SKM-1 treated with dmso at 0.1 percent for 144 hours (cell line): ENCODE measurements at regions not wholly inside any gene's neighbourhood (a gene's known extent, or its start where the extent isn't known, plus 50 kb on each side); places are given as distances from the start of the nearest gene placed in this dataset.

ENCODE experiments used
- DNase-seq: peaks from one replicate; lab custom pipeline; 2025; ENCODE audit not compliant: unreplicated experiment; lab: John Stamatoyannopoulos, UW

DNA sequence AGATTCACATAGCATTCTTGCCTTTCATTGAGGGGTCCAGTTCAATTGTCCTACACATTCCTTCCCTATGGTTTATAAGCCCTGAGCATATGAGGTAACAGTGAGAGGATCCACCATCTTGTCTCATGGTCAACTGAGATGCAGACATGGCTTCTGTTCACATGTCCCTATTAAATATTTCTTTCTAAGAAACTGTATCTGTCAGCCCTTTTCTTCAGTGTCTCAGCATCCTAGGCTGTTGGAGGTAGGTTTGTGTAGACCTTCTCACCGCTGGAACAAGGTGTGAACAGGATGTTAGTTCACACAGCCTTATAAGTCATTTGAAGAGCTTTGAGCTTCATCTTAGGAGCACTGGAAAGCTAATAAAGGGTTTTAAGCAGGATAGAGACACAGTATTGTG is 110.3 kb upstream of the EDNRB start:
- DNase-seq: no peak

DNA sequence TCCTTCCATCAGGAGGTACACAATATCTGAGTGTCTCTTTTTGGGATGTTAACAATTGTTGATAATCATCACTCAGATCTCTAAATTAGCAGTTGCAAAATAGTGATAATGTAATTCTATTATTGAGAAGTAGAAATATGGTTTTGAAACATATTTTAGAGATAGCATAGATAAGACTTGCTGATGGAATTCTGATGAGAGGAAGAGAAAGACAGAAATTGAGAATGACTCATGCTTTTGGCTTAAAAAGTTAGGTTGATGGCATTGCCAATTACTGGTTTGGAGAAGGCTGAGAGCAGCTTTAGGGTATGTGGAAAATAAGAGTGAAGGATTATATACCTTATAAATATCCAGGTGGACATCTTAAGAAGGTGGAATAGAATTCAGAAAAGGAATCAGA is 106.4 kb upstream of the EDNRB start:
- DNase-seq: no peak

DNA sequence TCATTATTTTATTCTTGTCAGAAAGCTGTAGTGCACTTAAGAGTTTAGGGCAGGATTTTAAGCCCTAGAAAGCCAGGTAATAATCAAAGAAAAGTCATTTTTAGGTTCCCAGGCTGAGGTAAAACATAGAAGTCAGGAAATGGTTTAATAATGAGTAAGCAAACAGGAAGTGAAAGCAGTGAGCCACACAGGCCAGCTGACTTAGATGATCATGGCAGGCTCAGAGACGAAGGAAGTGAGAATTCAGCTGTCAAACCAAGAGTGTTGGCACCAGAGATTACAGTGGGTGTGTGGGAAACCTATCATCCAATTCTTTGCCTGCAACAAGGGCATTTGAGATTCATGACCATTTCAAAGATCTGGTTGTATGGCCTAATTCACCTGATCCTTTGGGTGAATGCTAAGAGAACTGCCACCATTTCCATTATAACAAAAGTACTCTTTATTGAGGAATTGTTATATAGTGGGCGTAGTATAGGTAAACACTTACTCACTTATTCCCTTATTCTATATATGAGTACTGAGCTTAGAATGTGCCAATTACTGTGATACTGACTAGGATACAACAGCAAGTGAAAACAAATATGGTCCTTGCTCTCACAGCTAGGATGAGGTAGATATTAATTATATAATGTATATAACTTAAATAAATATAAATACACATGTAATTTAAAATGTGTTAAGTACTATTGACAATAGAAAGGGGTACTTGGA is 103.7 kb upstream of the EDNRB start:
- peak; percentile 79 for DNase-seq

DNA sequence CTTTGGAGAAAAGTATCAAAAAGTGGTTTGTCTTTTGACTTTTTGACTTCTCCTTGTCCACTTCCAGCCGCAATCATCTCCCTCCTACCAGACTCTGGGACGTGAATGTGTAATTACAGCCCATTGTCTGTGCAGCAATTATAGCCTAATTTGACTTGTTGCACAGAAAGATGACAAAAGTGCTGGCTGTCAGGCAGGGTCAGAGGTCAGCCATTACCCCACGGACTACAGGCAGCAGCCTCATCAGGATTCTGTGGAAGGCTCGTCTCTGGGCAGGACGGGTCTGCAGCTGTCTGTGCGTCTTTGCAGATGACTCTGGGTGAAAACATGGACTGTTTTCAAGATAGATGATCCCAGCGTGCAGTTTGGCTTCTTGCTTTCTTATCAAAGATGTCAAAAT is 102.2 kb upstream of the EDNRB start:
- DNase-seq: no peak

DNA sequence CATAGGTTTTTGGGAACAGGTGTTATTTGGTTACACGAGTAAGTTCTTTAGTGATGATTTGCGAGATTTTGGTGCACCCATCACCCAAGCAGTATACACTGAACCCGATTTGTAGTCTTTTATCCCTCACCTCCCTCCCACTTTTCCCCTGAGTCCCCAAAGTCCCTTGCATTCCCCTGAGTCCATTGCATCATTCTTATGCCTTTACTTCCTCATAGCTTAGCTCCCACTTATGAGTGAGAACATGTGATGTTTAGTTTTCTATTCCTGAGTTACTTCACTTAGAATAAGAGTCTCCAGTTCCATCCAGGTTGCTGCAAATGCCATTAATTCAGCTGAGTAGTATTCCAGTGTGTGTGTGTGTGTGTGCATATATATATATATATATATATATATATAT is 97.2 kb upstream of the EDNRB start:
- peak; percentile 24 for DNase-seq

DNA sequence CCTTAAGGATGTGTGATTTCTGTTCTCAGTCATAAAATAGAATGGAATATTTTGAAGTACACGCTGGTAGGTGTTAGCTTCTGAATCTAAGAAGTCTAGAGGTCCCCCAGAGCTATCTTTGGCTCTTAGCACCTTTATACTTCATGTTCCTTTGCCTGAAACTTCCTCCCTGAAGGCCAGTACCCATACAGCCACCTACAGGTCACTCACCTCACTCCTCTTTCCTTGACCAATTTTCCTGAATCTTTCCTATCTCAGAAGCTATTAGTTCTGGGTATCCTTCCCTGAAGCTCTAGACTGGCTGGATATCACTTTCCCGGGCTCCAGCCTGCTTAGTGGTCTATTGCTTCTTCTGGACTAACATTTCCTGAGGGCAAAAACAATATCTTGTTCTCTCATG is 93.4 kb upstream of the EDNRB start:
- no peak for DNase-seq

DNA sequence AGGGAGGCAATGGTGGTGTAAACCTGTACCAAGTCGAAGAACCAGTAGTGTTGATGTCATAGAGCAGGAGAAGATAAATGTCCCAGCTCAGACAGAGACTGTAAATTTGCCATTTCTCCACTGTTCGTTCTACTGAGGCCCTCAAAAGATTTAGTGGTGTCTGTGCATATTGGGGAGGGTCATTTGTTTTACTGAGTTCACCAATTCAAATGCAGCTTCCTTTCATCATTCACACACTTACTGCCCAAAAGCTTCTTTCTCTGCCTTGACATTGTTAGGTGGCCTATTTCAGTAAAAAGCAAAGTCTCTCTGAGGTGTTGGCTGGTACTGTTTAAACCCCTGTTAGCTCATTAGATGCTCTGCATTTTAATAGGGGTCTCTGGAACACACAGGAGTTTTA is 86.2 kb upstream of the EDNRB start:
- no peak for DNase-seq

DNA sequence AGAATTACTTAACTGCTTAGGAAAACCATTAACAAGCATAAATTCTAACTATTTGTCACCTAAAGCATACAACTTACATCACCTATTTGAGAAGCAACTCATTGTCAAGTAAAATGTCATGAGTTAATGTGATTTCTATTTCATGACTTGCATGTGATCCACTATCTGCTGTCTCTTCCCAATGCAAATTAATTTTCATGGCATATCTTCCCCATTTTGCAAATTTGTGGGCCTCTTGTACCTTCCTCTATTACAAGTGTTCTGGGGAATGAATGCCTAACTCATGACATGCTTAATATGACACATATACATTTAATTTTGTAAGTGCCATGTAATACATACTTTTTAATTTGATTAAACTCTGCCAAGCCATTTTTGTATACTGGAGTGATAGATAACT is 81.1 kb upstream of the EDNRB start:
- DNase-seq: no peak

DNA sequence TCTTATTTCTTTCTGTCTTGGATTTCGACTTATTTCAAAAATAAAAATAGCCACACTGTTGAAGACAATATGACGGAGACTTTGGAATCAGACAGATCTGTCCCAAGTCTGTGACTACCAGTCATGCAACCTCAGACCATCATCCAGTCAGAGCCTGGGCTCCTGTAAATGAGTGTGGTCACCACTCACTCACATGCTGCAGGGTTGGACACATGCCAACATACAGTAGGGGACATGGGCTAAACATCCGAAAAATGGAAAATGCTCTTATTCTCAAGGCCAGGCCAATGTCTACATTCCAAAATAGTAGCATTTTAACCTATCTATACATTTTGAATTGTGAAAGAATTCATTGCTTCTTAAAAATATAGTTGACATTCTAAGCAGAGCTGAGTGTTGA is 75.5 kb upstream of the EDNRB start:
- DNase-seq: no peak

DNA sequence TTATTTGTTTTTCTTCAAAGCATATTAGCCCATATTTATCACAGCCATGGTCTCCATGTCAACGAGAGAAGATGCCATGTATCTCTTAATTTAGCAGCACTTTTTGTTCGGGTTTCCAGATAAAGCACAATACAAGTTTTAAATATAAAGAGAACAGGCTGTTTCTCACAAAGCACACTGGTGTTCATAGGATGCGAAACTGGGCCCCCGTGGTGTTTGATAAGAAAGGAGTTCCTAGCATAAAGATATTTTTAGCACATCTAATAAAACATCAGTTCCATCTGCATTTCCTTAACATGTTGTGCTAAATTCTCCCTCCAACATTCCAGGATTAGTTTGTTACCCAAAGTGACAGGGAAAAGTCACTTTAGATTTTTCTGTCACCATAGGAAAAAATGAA is 72.4 kb upstream of the EDNRB start:
- DNase-seq: no peak

DNA sequence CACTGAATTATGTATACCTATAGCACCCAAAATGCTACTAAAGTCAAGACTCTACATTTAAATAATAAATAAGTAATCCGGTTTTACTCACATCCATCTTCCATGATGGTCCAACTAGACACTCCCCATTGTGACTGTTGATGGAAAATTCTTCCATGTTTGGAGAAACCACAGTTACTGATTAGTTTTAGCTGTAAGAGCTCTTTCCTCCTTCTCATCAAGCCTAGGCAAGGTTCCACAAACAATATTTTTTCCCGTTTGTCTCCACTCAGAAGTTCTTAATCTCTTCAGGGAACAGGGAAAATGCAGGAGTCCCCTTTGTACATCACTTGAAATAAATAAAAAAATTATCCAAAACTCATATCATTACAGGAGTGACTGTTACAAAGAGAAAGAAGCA is 70.7 kb upstream of the EDNRB start:
- no peak for DNase-seq

DNA sequence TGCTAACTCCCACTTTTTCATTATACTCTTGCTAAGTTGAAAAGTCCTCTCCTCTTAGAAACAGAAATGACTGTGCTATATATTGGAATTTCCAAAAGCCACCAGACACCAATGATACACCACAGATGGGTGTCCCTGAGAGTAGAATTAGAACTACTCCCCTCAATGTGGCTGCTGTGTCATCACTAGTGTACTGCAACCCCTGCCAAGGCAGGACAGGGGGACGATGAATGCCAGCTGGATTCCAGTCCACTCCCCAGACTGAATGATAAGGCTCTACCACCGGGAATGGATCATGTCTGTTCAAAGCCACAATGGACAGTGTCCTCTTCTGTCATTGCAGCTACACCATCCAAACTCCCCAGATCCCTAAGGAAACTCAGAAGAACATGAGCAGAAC is 69.7 kb upstream of the EDNRB start:
- DNase-seq: no peak

DNA sequence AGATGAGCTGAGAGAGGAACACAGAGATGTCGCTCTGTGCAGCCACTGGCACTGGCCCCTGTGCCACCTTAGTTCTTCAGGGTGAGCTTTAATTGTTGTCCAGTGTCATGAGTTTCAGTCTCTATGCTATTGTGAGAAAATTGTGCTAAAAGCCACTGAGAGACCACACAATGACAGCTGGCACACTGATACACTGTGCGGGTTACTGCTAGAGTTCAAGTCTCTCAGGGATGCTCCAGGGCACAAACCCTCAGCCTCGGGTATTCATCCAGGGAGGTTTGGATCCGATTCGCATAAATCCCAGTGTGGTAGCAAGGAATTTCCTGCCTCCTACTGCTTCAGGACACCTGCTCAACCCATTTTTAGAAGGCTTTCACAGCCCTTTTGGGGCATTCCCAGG is 68.1 kb upstream of the EDNRB start:
- DNase-seq: no peak

DNA sequence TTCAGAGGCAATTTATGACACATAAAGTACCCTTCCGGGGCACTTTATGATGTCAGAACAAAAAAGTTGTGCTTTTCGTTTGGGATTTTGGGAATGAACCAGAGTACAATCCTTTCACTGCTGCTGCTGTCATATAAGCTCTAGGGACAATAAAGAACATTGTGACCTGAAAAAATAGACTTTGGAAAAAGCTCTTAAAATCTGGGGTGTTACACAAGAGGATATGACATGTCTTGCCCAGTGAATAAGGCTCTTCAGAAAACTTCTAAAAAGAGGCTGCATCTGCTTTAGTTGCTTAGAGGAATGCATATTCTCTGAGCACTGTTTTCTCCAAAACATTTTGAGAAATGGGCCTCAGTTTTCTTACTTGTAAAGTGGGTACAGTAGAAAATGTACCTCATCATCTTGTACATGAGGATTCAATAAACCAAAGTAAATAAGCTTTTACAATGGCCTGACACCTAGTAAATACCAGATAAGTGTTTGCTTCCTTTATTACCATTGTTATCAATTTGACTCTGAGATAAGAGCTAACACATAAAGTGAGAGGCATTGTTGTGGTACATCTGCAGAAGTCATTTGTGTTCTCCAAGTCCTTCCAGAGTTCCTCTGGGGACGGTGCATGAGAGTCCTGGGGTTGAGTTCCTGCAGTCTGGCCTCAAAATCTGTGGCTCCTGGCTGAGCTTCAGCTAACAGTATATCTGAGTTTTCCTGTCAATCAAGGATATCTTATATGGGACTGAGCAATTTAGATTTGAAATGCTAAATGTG is 67.4 kb upstream of the EDNRB start:
- DNase-seq: no peak

DNA sequence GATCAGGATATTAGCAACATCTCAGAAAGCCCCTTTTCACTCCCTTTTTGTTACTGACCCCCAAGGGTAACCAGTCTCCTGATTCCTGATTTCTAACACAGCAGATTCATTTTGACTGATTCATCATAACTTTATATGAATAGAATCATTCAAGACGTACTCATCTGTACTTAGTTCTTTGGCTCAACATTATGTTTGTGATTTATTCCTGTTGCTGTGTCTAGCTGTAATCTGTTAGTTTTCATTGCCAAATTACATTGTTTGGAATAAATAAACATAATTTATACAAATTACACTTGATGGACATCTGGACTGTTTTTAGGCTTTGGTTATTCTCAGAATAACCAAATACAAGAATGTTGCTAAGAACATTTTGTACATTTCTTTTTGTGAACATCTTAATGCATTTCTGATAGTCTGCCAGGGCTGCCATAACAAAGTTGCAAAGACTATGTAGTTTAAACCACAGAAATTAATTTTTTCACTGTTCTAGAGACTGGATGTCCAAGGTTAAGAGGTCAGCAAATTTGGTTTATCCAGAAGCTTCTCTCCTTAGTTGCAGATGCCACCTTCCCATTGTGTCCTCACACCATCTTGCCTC is 62.8 kb upstream of the EDNRB start:
- DNase-seq: no peak

DNA sequence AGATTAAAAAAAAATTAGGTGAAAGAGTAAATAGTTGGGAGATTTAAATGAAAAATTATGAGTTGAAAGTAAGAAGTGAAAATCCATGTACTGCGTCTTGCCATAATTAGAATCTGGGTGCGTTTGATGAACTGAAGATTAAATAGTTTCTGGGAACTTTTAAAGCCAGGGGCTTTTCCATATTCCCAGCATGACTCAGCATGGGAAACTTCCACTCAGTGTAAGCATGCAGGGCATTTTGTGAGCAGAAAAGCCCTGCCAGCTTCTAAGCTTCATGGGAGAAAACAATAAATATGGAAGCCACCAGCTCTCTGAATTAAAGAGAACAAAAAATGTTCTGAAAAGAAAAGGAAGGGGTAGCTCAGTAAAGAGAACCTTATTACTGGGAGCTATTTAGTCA is 62.0 kb upstream of the EDNRB start:
- DNase-seq: no peak

DNA sequence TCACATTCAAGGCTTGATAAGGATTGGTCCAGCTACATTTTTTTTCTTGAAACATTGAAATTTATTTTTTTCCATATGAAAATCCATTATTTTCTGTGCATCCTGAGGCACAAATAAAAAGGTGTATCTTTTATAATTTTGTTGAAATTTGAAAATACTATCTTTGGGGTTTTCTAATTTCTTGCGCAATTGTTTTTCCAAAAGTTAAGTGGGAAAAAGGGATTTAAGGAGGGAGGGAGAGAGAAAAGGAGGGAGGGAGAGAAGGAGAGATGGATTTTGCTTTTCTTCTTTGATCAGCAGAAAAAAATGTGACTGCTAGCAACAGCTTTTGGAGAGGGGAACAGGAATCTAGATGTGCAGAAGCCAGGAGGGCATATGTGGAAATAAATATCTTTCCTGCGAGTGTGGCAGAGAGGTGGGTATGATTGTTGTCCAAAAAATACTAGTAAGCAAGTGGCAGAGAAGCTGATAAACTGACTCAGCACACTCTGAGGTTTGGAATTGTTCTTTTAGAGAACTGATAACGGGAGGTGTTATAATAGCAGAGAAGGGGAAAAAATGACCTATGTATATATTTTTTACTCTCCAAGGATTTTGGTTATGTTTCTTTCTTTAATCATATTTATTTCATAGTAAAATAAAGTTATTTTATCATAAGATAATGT is 61.2 kb upstream of the EDNRB start:
- no peak for DNase-seq

DNA sequence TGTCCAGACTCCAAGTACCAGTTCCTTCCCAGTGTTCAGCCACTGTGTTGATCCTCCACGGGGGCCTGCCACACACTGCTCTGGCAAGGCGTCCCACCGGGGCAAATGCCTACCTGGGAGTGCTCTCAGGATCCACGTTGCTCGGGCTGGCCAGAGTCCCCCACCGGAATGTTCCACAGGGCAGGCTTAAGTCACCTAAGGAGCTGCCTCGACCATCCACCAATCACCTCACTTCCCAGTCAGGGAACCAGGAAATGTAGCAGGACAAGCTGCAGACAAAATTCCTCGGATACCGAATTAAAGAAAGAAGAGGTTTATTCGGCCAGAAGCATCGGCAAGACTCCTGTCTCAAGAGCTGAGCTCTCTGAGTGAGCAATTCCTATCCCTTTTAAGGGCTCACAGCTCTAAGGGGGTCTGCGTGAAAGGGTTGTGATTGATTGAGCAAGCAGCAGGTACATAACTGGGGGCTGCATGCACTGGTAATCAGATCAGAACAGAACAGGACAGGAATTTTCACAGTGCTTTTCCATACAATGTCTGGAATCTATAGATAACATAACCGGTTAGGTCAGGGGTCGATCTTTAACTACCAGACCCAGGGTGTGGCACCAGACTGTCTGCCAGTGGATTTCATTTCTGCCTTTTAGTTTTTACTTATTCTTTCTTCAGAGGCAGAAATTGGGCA is 56.9 kb upstream of the EDNRB start:
- DNase-seq: no peak

DNA sequence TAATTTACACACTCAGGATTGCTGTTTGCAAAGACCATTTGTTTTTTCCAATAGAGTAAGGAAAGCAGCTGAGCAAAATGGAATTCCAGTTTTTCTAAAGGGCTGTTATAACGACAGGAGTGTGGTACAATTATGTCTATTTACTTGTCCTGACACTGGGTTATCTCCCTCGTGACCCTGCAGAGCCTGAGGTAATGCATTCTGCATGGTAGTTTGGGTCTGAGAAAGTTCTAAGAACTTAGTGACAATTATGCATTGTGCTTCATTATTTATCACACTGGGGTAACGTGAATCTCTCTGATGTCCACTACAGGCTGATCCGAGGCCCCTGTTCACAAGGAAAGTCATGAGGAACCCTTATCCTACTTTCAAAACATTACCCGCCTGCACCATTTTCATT is 50.7 kb upstream of the EDNRB start:
- no peak for DNase-seq
